ENCODE measurements at regions not wholly inside any gene's neighbourhood (a gene's known extent, or its start where the extent isn't known, plus 50 kb on each side); places are given as distances from the start of the nearest gene placed in this dataset.

DNA sequence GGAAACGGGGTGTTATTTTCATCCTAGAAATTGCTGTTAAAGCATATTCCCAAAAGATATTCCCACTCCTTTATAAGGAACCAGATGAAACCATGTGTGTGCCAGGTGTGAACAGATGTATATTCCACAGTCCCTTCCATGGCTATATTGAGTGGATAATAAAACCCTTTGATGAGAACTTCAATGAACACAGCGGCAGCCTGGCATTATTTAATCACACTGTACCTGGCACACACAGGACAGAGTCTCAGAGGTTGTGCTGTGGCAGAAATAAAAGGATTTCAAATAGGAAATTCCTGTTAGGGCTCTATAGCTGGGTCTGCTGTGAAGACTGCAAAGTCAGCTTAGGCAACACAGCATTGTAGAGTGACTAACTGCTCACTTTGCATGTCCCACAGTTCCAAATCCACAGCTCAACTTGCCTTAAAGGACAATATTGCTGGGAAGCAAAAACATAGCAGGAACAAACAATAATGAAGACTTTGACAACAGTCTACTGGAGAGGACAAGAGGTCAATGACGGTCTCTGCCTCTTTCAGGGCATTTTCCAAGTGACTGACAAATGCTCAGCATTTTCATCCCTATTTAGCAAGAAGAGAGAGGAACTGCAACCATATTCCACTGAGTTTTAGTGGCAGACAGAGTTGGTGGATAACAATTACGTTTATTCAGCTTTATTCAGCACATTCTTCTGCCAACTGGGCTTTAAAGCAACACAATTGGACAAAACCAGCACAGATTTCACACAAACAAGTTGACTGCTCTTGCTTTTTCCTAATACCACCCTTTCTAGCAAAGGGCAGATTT lies 255.7 kb upstream of the RGMB start:
- no peaks in the 10 kb centered on the region for H3K36me3 Mint-ChIP-seq (ENCODE audit: low read depth)
- no peaks in the 10 kb centered on the region for H3K9me3 Mint-ChIP-seq
- H3K27me3 Mint-ChIP-seq (ENCODE audit: low read depth) = no peaks in the 10 kb centered on the region
- no peak overlapping the region for H3K27ac Mint-ChIP-seq
- peaks cover 33% of the 10 kb centered on the region for H3K4me1 Mint-ChIP-seq
- TF ChIP-seq CTCF (IDR thresholded peaks at IDR 0.05; ENCODE audit: unreplicated experiment in 3 of 3) = no peak
- H3K4me3 Mint-ChIP-seq = no peak overlapping the region

DNA sequence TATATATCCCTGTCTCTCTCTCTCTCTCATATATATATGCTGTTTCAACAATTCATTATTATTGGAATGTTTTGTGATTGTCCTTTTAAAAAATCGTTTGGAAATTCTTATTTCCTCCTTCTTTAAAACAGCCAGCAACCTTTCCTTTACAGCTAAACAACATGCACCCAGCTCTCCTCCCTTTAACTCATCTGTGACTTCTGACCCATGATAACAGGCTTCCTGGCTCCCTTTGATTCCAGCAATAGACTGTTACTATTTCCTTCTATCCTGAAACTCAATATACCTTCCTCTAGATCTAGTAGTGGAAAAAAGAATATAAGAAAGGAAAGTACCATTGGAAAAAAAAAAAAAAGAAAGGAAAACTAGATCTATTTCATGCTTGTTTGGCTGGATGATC lies 254.7 kb upstream of the RGMB start:
- H3K4me3 Mint-ChIP-seq = no peak overlapping the region
- peaks cover 27% of the 10 kb centered on the region for H3K4me1 Mint-ChIP-seq
- H3K27ac Mint-ChIP-seq = no peak overlapping the region
- TF ChIP-seq CTCF (IDR thresholded peaks at IDR 0.05; ENCODE audit: unreplicated experiment in 3 of 3) = no peak
- no peaks in the 10 kb centered on the region for H3K9me3 Mint-ChIP-seq
- no peaks in the 10 kb centered on the region for H3K36me3 Mint-ChIP-seq (ENCODE audit: low read depth)
- H3K27me3 Mint-ChIP-seq (ENCODE audit: low read depth) = no peaks in the 10 kb centered on the region

GRCh38 chr5:98519571-98519970 lies 253.9 kb upstream of the RGMB start:
- H3K9me3 Mint-ChIP-seq = no peaks in the 10 kb centered on the region
- H3K27ac Mint-ChIP-seq = no peak overlapping the region
- H3K4me1 Mint-ChIP-seq = peaks cover 22% of the 10 kb centered on the region
- H3K4me3 Mint-ChIP-seq = no peak overlapping the region
- no peaks in the 10 kb centered on the region for H3K36me3 Mint-ChIP-seq (ENCODE audit: low read depth)
- no peak for TF ChIP-seq CTCF (IDR thresholded peaks at IDR 0.05; ENCODE audit: unreplicated experiment in 3 of 3)
- H3K27me3 Mint-ChIP-seq (ENCODE audit: low read depth) = no peaks in the 10 kb centered on the region

DNA sequence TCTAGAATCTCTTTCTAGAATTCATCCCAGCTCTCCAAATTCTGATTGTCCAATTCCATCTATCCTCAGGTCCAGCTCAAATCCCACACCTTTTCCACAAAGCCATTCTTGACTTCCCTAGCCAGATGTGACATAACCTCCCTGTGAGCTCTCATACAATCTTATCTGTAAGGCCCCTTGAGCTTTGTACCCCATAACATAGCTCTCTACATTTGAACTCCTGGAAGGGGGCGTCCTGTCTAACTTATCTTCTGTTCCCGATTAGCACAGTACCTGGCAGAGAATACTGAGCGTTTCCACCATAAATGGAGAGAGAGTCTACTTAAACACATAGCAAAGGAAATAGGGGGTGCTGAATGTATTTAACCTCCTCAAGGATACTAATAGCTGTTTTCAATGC lies 251.6 kb upstream of the RGMB start:
- no peak for TF ChIP-seq CTCF (IDR thresholded peaks at IDR 0.05; ENCODE audit: unreplicated experiment in 3 of 3)
- no peaks in the 10 kb centered on the region for H3K36me3 Mint-ChIP-seq (ENCODE audit: low read depth)
- H3K27me3 Mint-ChIP-seq (ENCODE audit: low read depth) = no peaks in the 10 kb centered on the region
- H3K4me3 Mint-ChIP-seq = no peak overlapping the region
- peaks cover 29% of the 10 kb centered on the region for H3K4me1 Mint-ChIP-seq
- no peaks in the 10 kb centered on the region for H3K9me3 Mint-ChIP-seq
- no peak overlapping the region for H3K27ac Mint-ChIP-seq

DNA sequence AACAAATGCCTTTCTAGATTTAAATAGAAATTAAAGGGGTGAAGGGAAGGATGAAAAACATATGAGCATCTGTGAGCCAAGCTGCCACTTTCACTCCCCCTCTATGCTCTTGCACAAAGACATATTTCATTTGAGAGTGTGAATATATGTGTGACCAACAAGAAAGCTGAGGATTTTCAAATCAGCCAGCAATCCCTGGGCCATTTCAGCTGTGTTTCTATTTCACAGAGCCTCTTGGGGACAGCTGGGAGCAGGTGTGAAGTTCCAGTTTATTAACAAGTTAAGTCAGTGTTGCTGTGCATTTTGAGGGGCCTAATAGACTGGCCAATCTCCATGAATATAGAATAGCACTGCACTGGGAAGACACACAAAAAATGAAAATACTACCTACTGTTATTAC lies 248.7 kb upstream of the RGMB start:
- Mint-ChIP-seq H3K9me3 (no peaks in the 10 kb centered on the region), H3K36me3 (ENCODE audit: low read depth) (no peaks in the 10 kb centered on the region), H3K4me1 (peaks cover 39% of the 10 kb centered on the region), H3K4me3 (no peak overlapping the region), H3K27me3 (ENCODE audit: low read depth) (no peaks in the 10 kb centered on the region), H3K27ac (peak overlapping the region in 2 of 3 experiments; percentile 15 to 50)
- no peak for TF ChIP-seq CTCF (IDR thresholded peaks at IDR 0.05; ENCODE audit: unreplicated experiment in 3 of 3)

DNA sequence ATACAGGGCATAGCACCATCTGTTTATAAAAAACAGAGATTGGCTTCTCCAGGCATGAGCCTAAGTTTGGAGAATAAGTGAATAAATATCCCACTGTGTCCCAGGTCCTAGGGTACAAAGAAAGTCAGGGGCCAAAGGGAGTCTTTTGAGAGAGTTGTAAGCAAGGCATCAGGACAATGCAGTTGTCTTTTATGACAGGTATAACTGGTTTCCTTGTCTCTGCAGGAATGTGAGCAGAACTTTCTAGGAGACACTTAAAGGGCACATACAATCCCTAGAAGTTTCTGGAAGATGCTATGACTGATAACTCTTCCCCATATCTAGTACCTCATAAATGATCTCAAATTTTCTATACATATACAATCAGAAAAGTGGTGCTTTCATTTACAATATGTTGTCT lies 245.6 kb upstream of the RGMB start:
- Mint-ChIP-seq H3K27me3 (ENCODE audit: low read depth) (no peaks in the 10 kb centered on the region), H3K9me3 (no peaks in the 10 kb centered on the region), H3K36me3 (ENCODE audit: low read depth) (no peaks in the 10 kb centered on the region), H3K27ac (peak overlapping the region in 1 of 3 experiments; percentile 42), H3K4me3 (no peak overlapping the region), H3K4me1 (peaks cover 37% of the 10 kb centered on the region)
- TF ChIP-seq CTCF (IDR thresholded peaks at IDR 0.05; ENCODE audit: unreplicated experiment in 3 of 3) = no peak
